ENCODE measurements at regions not wholly inside any gene's neighbourhood (a gene's known extent, or its start where the extent isn't known, plus 50 kb on each side); places are given as distances from the start of the nearest gene placed in this dataset.

- no peak overlapping the region for H3K4me3 ChIP-seq (ENCODE audit: low read depth, low read length)
- Mint-ChIP-seq H3K9me3 (ENCODE audit: unreplicated experiment) (no peaks in the 10 kb centered on the region), H3K4me3 (ENCODE audit: unreplicated experiment) (no peak overlapping the region), H3K36me3 (ENCODE audit: insufficient read depth, unreplicated experiment) (no peaks in the 10 kb centered on the region), H3K27ac (ENCODE audit: unreplicated experiment) (no peak overlapping the region), H3K4me1 (ENCODE audit: low read depth, unreplicated experiment) (no peaks in the 10 kb centered on the region), H3K27me3 (ENCODE audit: insufficient read depth, unreplicated experiment) (no peaks in the 10 kb centered on the region)
- TF ChIP-seq, protein P1, sequence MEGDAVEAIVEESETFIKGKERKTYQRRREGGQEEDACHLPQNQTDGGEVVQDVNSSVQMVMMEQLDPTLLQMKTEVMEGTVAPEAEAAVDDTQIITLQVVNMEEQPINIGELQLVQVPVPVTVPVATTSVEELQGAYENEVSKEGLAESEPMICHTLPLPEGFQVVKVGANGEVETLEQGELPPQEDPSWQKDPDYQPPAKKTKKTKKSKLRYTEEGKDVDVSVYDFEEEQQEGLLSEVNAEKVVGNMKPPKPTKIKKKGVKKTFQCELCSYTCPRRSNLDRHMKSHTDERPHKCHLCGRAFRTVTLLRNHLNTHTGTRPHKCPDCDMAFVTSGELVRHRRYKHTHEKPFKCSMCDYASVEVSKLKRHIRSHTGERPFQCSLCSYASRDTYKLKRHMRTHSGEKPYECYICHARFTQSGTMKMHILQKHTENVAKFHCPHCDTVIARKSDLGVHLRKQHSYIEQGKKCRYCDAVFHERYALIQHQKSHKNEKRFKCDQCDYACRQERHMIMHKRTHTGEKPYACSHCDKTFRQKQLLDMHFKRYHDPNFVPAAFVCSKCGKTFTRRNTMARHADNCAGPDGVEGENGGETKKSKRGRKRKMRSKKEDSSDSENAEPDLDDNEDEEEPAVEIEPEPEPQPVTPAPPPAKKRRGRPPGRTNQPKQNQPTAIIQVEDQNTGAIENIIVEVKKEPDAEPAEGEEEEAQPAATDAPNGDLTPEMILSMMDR (IDR thresholded peaks at IDR 0.05; ENCODE audit: insufficient read depth in 1 of 2, low read depth in 1 of 2, low read length in 1 of 2, severe bottlenecking in 1 of 2, unreplicated experiment in 1 of 2) = no peak
- POLR2A ChIA-PET = no interaction called here
- H3K9me3 ChIP-seq = no peaks in the 10 kb centered on the region
- DNase-seq = no peak
- no peaks in the 10 kb centered on the region for H3K27me3 ChIP-seq (replicated peaks; ENCODE audit: control insufficient read depth, insufficient read depth, low read length)
- BruUV-seq (replicated peaks) = no TSS peak
- CTCF ChIA-PET = no interaction called here
- no peaks in the 10 kb centered on the region for H3K4me1 ChIP-seq
- intact Hi-C loops (cut with micrococcal nuclease; ENCODE audit: unreplicated experiment) = no loop called here
- H3K36me3 ChIP-seq (ENCODE audit: control insufficient read depth, insufficient read depth, low read length) = no peaks in the 10 kb centered on the region
These were observed 408.6 kb downstream of the LIG4 start for GRCh38 chr13:107806726-107807125.

DNA sequence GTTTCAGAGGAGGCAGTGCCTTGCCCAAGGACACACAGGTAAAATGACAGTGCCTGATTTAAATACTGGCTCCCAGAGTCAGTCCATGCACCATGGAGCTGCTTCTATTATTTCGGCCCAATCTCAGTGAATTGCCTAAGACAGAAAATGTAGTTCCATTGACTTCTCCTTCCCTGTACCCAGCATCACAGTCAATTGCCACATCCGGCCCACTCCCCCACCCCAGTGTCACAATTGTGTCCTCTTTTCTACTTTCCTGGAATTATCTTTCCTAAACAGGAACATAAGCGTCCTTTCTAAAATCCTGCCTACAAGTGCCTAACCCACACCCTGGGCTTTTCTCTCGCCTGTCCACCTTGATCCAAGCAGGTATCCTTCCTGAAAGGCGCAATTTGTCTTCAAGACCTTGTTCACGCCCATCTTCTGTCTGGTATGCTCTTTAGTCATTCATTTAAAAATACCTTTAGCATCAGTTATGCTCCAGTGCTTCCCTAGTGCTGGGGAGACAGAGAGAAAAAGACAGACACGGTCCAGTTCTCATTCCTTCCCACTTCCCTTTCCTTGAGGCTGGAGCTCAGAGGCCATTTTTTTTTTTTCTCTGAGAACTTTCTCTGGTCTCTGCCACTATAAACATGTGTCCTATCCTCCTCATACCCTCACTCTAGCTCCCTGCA lies 411.4 kb downstream of the LIG4 start:
- intact Hi-C loops (cut with micrococcal nuclease; ENCODE audit: unreplicated experiment) = no loop called here

GRCh38 chr13:107801621-107802020 lies 413.7 kb downstream of the LIG4 start:
- no peaks in the 10 kb centered on the region for H3K9me3 Mint-ChIP-seq (ENCODE audit: unreplicated experiment)
- no TSS peak for BruUV-seq (replicated peaks)
- CTCF ChIA-PET = no interaction called here
- POLR2A ChIA-PET = no interaction called here
- H3K27ac Mint-ChIP-seq (ENCODE audit: unreplicated experiment) = no peak overlapping the region
- Histone ChIP-seq H3K4me3 (ENCODE audit: low read depth, low read length) (no peak overlapping the region), H3K9me3 (no peaks in the 10 kb centered on the region), H3K27me3 (replicated peaks; ENCODE audit: control insufficient read depth, insufficient read depth, low read length) (no peaks in the 10 kb centered on the region), H3K36me3 (ENCODE audit: control insufficient read depth, insufficient read depth, low read length) (no peaks in the 10 kb centered on the region), H3K4me1 (no peaks in the 10 kb centered on the region)
- H3K4me3 Mint-ChIP-seq (ENCODE audit: unreplicated experiment) = no peak overlapping the region
- no peaks in the 10 kb centered on the region for H3K27me3 Mint-ChIP-seq (ENCODE audit: insufficient read depth, unreplicated experiment)
- no peaks in the 10 kb centered on the region for H3K4me1 Mint-ChIP-seq (ENCODE audit: low read depth, unreplicated experiment)
- TF ChIP-seq, protein P1 (IDR thresholded peaks at IDR 0.05; ENCODE audit: insufficient read depth in 1 of 2, low read depth in 1 of 2, low read length in 1 of 2, severe bottlenecking in 1 of 2, unreplicated experiment in 1 of 2) = no peak
- H3K36me3 Mint-ChIP-seq (ENCODE audit: insufficient read depth, unreplicated experiment) = no peaks in the 10 kb centered on the region
- DNase-seq = no peak
- intact Hi-C loops (cut with micrococcal nuclease; ENCODE audit: unreplicated experiment) = no loop called here

More for the DNA sequence above, 411.4 kb downstream of the LIG4 start:
- ChIA-PET POLR2A (no interaction called here), CTCF (no interaction called here)
- Mint-ChIP-seq H3K36me3 (ENCODE audit: insufficient read depth, unreplicated experiment) (no peaks in the 10 kb centered on the region), H3K4me1 (ENCODE audit: low read depth, unreplicated experiment) (no peaks in the 10 kb centered on the region), H3K27me3 (ENCODE audit: insufficient read depth, unreplicated experiment) (no peaks in the 10 kb centered on the region), H3K27ac (ENCODE audit: unreplicated experiment) (no peak overlapping the region), H3K4me3 (ENCODE audit: unreplicated experiment) (no peak overlapping the region), H3K9me3 (ENCODE audit: unreplicated experiment) (no peaks in the 10 kb centered on the region)
- no TSS peak for BruUV-seq (replicated peaks)
- no peaks in the 10 kb centered on the region for H3K4me1 ChIP-seq
- H3K36me3 ChIP-seq (ENCODE audit: control insufficient read depth, insufficient read depth, low read length) = no peaks in the 10 kb centered on the region
- H3K4me3 ChIP-seq (ENCODE audit: low read depth, low read length) = no peak overlapping the region
- no peaks in the 10 kb centered on the region for H3K9me3 ChIP-seq
- no peak for DNase-seq
- TF ChIP-seq, protein P1 (IDR thresholded peaks at IDR 0.05; ENCODE audit: insufficient read depth in 1 of 2, low read depth in 1 of 2, low read length in 1 of 2, severe bottlenecking in 1 of 2, unreplicated experiment in 1 of 2) = no peak
- H3K27me3 ChIP-seq (replicated peaks; ENCODE audit: control insufficient read depth, insufficient read depth, low read length) = no peaks in the 10 kb centered on the region
